ENCODE measurements at regions not wholly inside any gene's neighbourhood (a gene's known extent, or its start where the extent isn't known, plus 50 kb on each side); places are given as distances from the start of the nearest gene placed in this dataset.

DNA sequence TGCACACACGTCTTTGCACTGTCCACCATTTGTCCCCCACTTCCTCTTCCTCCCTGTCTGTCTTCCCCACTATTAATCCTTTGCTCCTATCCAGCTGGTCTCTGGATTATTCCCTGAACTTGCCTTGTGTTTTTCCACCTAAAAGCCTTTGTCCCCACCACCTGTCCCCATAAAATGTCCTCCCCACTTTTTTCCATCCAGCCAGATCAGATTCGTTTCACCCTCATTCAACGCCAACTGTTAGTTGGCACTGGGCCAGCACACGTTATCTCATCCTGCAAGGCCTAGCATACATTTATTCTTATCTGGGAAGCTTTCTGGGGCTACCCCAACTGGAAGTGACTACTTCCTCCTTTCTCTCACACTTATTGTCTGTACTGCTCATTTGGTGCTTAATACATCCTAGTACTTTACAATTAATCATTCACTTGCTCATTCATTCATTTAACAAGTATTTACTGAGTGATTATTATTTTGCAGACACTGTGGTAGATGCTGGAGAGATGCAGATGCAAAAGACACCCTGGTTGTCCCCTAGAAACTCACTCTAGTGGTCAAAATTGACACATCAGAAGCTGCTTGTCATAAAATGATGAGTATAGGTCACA lies 96.2 kb downstream of the RASSF10 start:
- no peak for DNase-seq

DNA sequence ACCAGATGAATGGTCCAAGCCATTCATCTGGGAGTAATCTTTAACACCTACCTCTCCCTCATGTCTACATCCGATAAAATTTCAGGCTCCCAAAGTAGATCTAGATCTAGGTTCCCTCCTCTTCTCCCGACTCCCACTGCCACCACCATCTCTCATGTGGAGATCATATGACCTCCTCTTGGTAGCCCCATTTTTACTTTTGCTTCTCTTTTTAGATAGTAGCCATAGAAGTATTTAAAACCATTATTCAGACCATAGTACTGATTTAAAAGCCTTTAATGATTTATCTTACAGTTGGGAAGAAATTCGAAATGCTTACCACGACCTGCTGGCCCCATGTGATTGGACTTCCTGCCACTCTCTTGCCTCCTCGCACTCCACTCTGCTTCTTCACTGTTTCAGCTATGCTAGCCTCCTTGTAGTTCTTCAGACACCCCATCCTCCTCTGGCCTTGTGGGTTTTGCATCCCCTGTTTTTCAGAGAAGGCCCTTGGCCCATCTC lies 98.5 kb downstream of the RASSF10 start:
- DNase-seq = no peak

DNA sequence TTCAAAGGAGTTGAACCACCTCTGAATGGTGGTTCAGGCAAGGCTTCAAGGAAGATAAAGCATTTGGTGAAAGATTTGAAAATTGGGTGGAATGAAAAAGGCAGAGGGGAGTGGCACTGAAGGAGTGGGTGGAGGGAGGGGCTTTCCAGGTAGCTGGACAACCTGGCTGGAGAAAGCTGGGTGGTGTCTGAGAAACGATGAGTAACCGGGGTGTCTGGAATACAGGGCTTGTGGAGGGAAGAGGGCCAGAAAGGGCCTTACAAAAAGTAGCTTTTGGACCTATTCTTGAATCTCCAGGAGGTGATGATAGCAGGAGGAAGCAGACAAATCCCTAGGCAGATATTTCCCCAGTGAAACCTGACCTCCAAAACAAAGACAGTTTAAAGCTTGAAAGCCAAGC lies 99.3 kb downstream of the RASSF10 start:
- DNase-seq = no peak

DNA sequence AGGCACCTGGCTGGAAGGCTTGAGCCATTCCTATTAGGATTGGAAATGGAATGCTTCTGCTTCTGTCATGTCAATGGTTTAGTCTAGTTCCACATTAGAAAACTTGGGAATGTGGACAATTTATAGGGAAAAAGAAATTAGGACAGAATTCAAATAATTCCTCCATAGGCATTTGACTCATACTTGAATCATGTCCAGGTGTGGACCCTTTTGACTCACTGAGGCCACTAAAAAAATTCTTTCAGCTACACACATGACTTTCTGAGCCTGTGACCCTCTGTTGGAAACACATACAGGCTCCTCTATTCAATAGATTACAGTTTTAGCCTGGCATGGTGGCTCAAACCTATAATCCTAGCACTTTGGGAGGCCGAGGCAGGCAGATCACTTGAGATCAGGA lies 100.5 kb downstream of the RASSF10 start:
- DNase-seq = no peak

DNA sequence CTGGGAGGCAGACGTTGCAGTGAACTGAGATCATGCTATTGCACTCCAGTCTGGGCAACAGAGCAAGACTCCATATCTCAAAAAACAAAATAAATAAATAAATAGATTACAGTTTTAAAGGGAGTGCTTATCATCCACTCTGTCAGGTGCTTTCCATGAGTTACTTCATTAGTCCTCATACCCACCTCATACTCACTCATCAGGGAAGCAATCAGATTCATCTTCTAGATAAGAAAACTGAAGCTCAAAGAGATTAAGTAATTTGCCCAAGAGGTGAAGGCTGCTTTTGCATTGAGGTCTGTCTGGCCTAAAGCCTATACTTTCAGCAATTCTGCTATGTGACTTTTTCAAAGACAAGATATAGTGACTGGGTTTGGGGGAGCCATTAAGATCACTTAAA lies 101.0 kb downstream of the RASSF10 start:
- DNase-seq = no peak

DNA sequence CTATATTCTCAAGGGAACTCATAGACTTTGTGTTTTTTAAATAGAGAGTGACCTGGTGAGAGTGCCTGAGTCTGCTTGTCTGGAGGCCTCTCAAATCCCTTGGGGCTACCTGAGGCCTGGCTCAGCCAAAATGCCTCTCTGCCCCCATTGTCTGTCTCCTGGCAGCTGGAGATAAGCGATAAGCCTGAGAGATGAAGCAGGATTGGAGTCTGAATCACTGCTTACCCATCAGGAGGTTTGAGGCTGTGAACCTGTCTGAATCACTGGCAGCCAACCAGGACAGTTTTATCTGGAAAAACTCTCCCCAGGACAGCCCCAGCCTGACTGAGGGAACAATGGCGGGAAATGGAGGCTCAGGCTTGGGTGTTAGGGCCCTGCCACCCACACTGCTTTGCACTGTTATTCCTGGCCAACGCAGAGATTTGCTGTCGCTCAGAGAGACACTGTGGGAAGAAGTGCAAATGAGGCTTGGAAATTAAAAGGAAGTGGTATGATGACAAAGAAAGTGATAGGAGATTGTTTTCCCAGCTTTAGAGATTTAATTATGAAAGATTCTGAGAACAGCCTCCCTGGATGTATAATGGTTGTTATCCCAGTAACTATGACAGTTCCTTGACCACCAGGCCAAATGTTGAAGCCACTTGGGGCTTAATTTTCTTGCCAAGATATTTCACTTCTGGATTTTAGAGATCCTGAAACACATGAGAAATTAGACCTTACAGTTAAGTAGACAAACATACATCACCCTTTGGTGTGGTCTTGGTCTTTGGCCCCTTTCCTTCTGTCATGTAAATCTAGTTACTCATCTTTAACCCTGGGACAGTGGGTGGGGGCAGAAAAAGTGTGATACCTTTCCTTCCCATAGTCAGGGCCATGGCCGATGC lies 102.1 kb downstream of the RASSF10 start:
- DNase-seq = no peak

DNA sequence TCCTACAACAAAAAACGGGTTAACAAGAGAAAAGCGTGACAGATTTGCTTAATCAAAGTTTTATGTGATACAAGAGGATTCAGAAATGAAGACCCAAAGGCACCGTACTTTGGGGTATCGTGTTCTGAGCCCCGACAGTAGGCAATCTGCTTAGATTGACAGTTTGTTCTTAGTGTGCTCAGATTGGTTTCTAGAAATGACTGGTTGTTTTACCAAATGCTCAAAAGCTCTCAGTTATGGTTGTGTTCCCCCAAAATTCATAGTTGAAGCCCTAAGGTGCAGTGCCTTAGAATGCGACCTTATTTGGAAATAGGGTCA lies 102.7 kb downstream of the RASSF10 start:
- peak in 1 of 5 experiments; percentile 29 for DNase-seq

DNA sequence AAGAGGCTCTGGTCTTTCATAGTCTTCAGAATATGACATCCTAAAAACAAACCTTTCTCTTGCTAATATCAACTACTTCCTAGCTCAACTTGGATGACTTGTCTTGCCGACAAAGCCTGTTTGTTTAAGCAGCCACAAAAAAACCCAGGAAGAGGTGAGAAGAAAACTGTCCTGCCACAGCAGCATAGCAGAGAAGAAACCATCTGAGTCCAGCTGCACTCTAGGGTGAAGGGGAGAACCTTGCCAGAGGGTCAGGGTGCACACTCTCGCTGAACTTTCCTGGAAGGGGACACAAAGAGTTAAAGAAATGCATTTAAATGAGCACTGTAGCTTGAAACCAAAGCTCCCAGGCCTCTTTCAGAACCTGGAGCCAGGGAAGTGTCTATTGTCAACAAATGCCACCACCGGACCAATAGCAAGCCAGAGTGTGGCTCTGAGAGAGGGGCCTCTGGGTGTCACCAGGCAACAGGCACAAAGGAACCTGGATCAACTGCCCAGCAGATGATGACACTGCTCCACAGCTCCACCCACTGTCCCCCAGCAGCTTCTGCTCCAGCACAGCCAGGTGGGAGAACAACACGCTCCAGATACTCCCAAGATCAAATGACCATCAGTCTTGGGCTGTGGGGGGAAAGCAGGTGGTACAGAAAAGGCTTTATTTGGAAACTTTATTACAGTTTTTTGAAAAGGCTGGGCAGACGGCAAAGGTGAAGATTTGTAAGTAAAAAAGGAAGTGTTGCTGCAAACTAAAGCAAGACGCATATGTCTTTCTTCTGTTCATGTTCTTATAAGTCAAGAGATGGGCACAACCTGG lies 105.7 kb downstream of the RASSF10 start:
- no peak for DNase-seq

DNA sequence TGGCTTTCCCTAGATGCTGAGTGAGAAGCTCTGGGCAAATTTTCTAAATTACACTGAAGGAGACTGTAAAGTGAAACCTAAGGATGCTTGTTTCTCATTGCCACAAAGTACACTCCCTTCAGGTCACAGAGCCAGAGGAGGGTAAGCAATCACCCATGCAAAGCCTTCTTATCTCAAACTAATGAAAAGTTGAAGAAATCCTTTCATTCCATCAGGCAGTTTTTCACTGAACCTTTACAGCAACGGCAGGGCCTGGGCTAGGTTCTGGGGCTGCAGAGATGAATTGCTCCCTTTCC lies 106.2 kb downstream of the RASSF10 start:
- no peak for DNase-seq

DNA sequence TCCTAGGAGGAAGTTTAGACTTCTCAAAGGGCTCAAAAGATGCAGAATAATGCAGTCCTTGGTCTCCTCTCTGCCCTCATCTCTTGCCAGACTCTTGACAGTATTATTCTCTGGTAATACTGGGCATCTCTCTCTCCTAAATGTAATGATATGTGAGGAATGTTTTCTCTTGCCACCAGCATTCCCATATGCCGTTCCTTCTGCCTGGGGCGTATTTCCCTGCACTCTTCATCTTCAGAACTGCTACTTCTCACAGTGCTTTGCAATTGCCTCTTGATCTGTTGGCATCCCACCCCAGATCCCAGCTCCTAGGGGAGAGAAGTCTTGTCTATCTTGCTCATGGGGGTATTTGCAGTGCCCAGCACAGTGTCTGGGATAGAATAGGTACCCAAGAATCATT lies 107.4 kb downstream of the RASSF10 start:
- no peak for DNase-seq

DNA sequence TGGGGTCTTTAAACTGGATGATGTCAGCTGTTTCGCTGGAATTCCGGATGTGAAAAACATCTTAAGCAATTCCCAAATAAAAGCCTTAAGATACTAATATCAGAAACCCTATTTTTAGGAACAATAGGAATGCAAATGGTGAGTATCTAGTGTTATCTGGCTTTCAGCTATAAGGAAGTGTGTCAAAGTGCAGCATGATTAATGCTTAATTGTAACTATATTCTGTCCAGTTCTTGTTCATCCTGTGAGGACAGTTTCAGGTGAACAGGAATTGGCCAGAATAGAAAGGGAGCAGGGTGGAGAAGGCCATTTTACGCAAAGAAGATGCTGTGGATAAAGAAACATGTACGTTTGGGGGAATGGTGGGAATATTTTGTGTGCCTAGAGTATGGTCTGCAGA lies 108.2 kb downstream of the RASSF10 start:
- no peak for DNase-seq

DNA sequence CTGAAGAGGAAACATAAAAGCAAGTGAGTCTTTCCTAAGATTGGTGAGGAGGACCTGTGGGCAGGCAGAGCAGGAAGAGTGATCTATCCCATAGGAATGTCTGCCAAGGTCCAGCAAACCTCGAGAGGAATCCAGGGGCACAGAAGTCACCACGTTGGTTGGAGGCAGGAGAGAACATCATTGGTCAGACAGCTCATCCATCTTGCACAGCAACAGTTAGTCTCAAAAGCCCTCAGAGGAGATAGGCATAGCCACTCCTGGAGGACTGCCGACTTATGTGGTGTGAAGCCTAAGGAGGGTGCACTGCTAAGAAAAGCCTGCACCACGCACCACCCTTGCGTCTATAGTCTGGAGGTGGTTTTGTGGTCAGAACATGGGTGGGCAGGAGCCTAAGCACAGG lies 109.1 kb downstream of the RASSF10 start:
- no peak for DNase-seq

DNA sequence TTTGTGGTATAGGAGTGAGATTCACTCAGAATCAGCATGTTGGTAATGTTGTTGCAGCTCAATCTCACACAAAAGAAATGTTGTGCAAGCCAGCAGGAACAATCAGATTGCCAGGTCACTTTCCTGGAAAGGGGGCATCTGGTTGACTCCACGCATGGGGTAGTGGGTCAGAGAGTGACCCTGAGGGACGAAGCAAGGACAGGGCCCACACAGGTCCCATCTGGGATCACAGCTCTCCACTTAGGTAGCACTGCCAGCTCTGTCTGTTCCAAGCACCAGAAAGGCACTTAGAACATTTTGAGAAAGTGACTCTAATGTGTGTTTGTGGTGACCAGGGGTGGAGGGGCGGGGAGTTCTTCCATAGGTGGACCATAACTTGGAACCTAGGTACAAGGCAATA lies 109.5 kb downstream of the RASSF10 start:
- DNase-seq = no peak

DNA sequence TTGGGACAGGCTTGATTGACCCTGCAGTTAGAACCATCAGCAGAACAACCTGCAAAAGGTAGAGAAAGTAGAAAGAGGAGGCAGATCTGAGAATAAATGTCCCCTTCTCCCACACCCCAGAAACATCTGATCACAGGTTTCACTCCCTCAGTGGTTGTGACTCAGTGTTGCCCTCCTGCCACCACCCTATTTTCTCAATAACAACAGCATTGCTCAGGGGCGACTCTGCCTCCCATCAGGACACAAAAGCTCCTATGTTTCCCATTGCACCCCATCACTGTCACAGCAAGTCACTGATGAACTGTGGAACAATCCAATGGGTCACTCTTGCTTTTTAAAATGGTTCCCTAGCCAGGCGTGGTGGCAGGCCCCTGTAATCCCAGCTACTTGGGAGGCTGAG lies 110.2 kb downstream of the RASSF10 start:
- no peak for DNase-seq

DNA sequence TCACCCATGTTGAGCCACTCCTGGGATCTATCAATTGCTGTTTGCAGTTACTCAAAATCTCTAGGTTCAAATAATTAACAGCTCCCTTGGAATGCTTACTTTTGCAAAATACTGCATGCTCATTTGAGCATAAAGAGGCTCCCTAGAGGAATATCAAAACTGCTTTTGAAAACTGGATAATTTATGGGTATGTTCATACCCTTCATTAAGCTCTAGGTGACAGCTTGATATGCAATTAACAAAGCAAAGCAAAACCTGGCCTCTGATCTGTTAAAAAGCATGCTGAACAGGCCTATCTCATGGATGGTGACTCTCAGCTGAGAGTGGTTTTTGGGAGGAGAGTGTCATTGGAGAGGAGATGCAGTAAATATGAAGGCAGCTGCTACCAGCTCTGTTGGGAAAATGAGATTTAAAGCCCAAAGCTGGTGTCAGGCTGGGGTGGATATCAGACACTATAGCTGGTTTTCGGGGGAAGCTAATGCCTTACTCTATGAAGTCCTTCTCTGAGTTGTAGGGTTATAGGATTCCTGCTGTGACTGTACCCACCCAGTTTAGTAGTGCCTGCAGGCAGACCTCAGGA lies 110.9 kb downstream of the RASSF10 start:
- DNase-seq = no peak

DNA sequence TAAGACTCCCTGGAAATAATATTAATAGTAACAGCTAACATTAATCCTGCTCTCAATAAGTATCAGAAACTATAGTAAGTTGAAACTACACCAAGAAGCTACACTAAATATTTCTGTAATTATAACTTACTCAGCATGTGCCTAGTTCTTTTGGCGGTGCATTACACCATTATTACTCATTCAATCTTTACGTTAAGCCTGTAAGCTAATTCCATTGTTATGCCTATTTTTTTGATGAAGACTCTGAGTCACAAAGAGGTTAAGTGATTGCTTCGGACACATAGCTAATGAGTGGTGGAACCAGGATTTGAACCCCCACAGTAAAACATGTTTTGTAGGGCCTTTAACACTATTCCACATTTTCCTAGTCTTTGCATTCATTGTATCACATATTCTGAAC lies 111.6 kb downstream of the RASSF10 start:
- DNase-seq = no peak

DNA sequence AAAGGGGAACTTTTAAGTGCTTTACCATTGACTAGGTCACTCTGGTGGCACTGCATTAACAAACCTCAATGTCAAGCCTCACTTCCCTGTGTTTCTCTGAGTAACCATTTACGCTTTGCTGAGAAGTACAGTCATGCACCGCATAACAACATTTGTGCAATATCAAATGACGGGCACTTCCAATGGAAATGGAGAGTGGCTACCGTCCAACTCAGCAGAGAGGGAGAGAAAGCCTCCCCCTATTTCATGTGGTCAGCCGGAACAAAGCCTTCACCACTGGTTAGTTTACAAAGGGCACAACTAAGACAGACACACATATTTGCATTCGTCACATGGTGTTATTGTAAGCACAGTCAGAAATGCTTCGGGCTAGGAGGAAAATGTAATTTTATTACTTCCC lies 117.3 kb downstream of the RASSF10 start:
- no peak for DNase-seq

DNA sequence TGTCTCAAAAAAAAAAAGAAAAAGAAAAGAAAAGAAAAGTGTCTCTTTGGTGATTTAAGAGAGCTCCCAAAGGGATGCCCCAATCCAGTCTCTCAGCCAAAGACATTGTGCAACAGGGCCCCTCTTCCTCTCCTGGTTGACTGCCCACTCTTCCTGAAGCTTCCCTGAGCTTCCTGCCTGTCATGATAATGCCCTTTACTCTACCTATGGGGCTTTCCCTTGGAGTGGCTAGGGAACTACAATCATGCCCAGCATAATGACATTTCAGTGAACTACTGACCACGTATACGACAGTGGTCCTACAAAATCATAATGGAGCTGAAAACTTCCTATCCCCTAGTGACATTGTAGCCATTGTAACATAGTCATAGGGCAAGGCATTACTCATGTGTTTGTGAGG lies 118.0 kb downstream of the RASSF10 start:
- DNase-seq = no peak

DNA sequence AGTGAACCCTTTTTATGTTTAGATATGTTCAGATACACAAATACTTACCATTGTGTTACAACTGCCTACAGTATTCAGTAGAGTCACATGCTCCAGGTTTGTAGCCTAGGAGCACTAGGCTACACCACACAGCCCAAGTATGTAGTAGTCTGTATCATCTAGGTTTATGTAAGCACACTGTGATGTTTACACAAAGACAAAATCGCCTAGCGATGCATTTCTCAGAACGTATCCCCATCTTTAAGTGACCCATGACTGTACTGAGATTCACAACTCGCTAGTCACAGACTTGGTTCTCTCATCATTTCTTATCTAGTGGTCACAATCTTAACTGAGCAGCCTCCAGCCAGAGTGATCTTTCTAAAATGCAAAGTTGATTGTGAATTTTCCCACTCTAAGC lies 119.2 kb downstream of the RASSF10 start:
- DNase-seq = no peak

DNA sequence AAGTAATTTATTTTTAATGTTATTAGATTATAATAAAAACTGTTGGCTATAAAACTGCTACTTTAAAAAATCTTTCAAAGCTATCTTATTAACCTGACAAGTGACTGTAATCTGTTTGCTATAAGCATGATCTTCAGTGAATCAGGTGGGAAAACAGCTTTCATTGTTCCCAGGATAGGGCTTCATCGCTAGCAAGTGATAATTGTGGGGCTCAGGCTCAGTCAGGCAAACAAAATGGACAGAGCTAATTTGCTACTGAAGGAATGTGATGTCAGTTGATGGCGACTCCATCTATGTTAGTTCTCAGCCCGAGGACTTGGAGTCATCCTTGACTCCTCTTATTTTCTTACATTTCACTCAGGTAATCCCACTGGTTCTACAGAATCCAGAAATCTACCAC lies 125.0 kb downstream of the RASSF10 start:
- DNase-seq = no peak

DNA sequence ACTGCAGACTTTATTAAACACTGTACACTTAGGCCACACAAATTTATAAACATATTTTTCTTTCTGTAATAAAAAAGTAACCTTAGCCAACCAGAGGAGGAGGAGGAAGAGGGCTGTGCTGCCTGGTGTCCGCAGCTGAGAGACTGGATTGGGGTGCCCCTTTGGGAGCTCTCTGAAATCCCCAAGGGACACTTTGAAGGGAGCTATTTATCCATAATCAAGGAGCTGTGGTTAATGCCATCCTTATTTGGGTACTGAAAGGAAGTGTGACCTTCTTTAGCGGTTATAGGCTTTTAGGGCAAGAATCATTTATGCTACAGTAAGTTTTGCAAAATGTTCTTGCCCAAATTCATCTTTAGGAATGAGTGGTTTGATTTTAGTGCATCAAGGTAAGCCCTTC lies 125.8 kb downstream of the RASSF10 start:
- DNase-seq = no peak

DNA sequence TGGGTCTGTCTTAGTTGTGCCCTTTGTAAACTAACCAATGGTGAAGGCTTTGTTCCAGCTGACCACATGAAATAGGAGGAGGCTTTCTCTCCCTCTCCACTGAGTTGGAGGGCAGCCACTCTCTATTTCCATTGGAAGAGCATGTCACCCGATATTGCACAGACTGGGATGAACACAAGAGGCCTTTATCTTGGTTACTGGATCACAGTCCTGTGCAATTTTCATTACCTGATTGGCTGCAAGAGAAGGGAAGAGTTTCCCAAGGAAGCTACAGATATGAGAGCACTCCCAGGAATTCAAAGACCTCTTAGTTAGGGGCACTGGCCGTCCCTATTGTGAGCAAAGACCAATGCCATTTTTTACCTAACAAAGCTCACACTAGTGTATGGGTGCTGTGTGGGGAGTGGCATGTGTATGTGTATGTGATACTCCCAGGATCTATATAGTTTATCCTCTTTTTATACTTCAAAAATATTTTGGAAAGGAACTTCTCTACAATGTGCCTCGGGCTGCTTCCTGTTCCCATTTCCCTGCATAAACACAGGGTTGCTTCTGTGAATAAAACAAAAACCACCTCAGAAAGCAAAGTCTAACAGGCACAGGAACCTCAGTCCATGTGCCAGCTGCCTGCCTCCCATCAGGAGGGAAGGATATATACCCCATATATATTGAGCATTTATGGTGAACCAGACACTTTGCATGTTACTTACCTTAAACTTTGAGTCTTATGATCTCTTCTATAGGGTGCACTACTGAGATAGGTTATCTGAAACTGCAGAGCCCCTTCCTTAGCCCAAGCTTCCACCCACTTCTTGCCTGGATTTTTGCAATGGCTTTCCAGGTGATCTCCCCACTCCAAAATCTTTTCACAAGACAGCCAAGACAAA lies 126.5 kb downstream of the RASSF10 start:
- DNase-seq = no peak

DNA sequence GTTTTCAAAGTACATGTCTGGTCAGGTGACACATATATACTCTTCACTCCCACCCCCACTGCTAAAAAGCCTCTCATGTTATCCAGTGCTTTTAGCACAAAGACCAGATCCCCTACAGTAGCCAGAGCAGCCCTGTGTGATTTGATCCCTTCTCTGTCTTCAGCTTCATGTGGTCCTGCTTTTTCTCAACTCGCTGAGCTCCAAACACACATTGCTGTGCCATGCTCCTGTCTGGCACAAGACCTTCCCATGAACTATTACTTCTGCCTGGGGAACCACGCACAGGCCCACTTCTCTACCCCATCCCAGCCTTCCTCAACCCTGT lies 127.1 kb downstream of the RASSF10 start:
- DNase-seq = no peak
